Uterus (tissue), 2 donors: ENCODE measurements at regions not wholly inside any gene's neighbourhood (a gene's known extent, or its start where the extent isn't known, plus 50 kb on each side); places are given as distances from the start of the nearest gene placed in this dataset.

Source experiments
- CTCF ChIP-seq, 4 experiments: fragments of 200-600 bp in 2 of 4; fragments of 450-650 bp in 2 of 4; sonication (generic) in 2 of 4; IDR thresholded peaks; one replicate each; pipeline ENCODE4 v1.5.1; 2016 to 2019; ENCODE audit warnings: antibody characterized with exemption in 4 of 4, mild to moderate bottlenecking in 2 of 4, moderate library complexity in 1 of 4
- POLR2A ChIP-seq, 2 donors: fragments of 450-650 bp; IDR thresholded peaks; one replicate each; pipeline ENCODE4 v1.6.1; 2016; ENCODE audit warnings: antibody characterized with exemption in 2 of 2, mild to moderate bottlenecking in 1 of 2, moderate library complexity in 1 of 2

- TF ChIP-seq CTCF (IDR thresholded peaks at IDR 0.05) (no peak), POLR2A (IDR thresholded peaks at IDR 0.05) (no peak)
Measured at GRCh38 chr7:68200051-68200670, 1203.5 kb downstream of the TYW1 start.
